Endothelial cell of umbilical vein (primary cell): ENCODE measurements at regions not wholly inside any gene's neighbourhood (a gene's known extent, or its start where the extent isn't known, plus 50 kb on each side); places are given as distances from the start of the nearest gene placed in this dataset.

ENCODE experiments used
- BruUV-seq: library from RNA; stranded (reverse); fragments of 400-500 nt; replicated peaks from 2 replicates; lab custom pipeline; 2021; lab: Mats Ljungman, UMichigan
- CTCF ChIA-PET: fragments of 300-600, 350-600 bp; sonication (Branson Sonifier 250); formaldehyde crosslinking; loops from one replicate; lab custom pipeline; 2021; ENCODE audit warnings: antibody characterized with exemption, inconsistent platforms; lab: Charles Lee
- POLR2A ChIA-PET: fragments of 300-600, 350-600 bp; sonication (Branson Sonifier 250); formaldehyde crosslinking; loops from one replicate; lab custom pipeline; 2021; ENCODE audit warnings: antibody characterized with exemption, inconsistent platforms; lab: Charles Lee
- DNase-seq: peaks from one replicate; pipeline ENCODE4 v3.0.0-alpha.2; 2011; ENCODE audit warnings: low read depth, low spot score
- FAIRE-seq: peaks from 2 replicates; lab custom pipeline; 2011; peaks lifted over from hg19 to GRCh38; lab: Jason Lieb, UNC
- H2AFZ ChIP-seq: 2 replicates; pipeline ENCODE4 v1.6.0; 2012; ENCODE audit warnings: low read depth, low read length, control low read depth, inconsistent platforms
- H3K27ac ChIP-seq: 2 replicates; pipeline ENCODE4 v1.5.1; 2011; ENCODE audit warnings: low read depth, mild to moderate bottlenecking, control low read depth, low read length, moderate library complexity; ENCODE audit not compliant: insufficient read depth
- H3K27me3 ChIP-seq, 2 experiments: 2 replicates each; pipeline versions ENCODE4 v1.6.0 to v1.6.1; 2011; ENCODE audit warnings: low read length in 2 of 2, mixed read lengths in 1 of 2; ENCODE audit not compliant: control insufficient read depth in 2 of 2, insufficient read depth in 2 of 2
- H3K36me3 ChIP-seq, 2 experiments: 2 replicates in 1 of 2; 3 replicates in 1 of 2; pipeline ENCODE4 v1.5.1; 2011; ENCODE audit warnings: low read length in 2 of 2, mild to moderate bottlenecking in 1 of 2, moderate library complexity in 1 of 2; ENCODE audit not compliant: control insufficient read depth in 2 of 2, insufficient read depth in 2 of 2; ENCODE audit errors: extremely low read depth in 1 of 2
- H3K4me1 ChIP-seq: 3 replicates; pipeline ENCODE4 v1.5.1; 2011; ENCODE audit warnings: mild to moderate bottlenecking, low read length; ENCODE audit not compliant: control insufficient read depth, insufficient read depth; ENCODE audit errors: extremely low read depth
- H3K4me2 ChIP-seq: 2 replicates; pipeline ENCODE4 v1.6.1; 2011; ENCODE audit warnings: low read length, control low read depth, mixed read lengths; ENCODE audit not compliant: insufficient read depth
- H3K4me3 ChIP-seq, 3 experiments: fragments of 200-600 bp in 1 of 3; sonication (generic), shearing (Covaris generic) in 1 of 3; replicated peaks in 1 of 3; 2 replicates each; pipeline ENCODE4 v1.5.1; 2011 to 2016; ENCODE audit warnings: control low read depth in 3 of 3, low read length in 3 of 3, mild to moderate bottlenecking in 2 of 3, inconsistent platforms in 1 of 3, low read depth in 1 of 3, moderate library complexity in 1 of 3; ENCODE audit not compliant: insufficient read depth in 1 of 3
- H3K79me2 ChIP-seq: 2 replicates; pipeline ENCODE4 v1.6.0; 2012; ENCODE audit warnings: low read length, inconsistent platforms; ENCODE audit not compliant: control insufficient read depth, insufficient read depth
- H3K9ac ChIP-seq: replicated peaks from 2 replicates; pipeline ENCODE3; 2011; ENCODE audit warnings: low read length, control low read depth; ENCODE audit not compliant: insufficient read depth; ENCODE audit errors: extremely low read depth
- H3K9me1 ChIP-seq: replicated peaks from 3 replicates; pipeline ENCODE4 v1.6.0; 2011; ENCODE audit warnings: mild to moderate bottlenecking, low read length; ENCODE audit not compliant: control insufficient read depth, insufficient read depth; ENCODE audit errors: extremely low read depth
- H3K9me3 ChIP-seq: replicated peaks from 2 replicates; pipeline ENCODE4 v1.5.1; 2012; ENCODE audit warnings: low read length, inconsistent platforms; ENCODE audit not compliant: control insufficient read depth, insufficient read depth
- H4K20me1 ChIP-seq: replicated peaks from 2 replicates; pipeline ENCODE3; 2011; ENCODE audit warnings: mild to moderate bottlenecking, low read length; ENCODE audit not compliant: control insufficient read depth, insufficient read depth; ENCODE audit errors: extremely low read depth
- CTCF ChIP-seq, 2 donors: IDR thresholded peaks; 1 replicate in 1 of 2; 2 replicates in 1 of 2; pipeline ENCODE4 v1.5.1; 2011; ENCODE audit warnings: low read length in 2 of 2, mild to moderate bottlenecking in 2 of 2, moderate library complexity in 2 of 2, control low read depth in 1 of 2, inconsistent platforms in 1 of 2, low read depth in 1 of 2; ENCODE audit not compliant: insufficient read depth in 1 of 2; ENCODE audit errors: extremely low read depth in 1 of 2
- EZH2 ChIP-seq: IDR thresholded peaks from 2 replicates; pipeline ENCODE4 v1.6.1; 2012; ENCODE audit warnings: borderline replicate concordance, low read depth, mild to moderate bottlenecking, moderate library complexity, low read length, inconsistent platforms; ENCODE audit not compliant: severe bottlenecking
- FOS ChIP-seq: IDR thresholded peaks from 2 replicates; pipeline ENCODE4 v1.6.1; 2011; ENCODE audit warnings: mild to moderate bottlenecking, low read length, moderate library complexity, borderline replicate concordance; ENCODE audit not compliant: insufficient read depth
- GATA2 ChIP-seq: IDR thresholded peaks from 2 replicates; pipeline ENCODE4 v1.7.0; 2011; ENCODE audit warnings: low read depth, mild to moderate bottlenecking, moderate library complexity, mixed read lengths, low read length; ENCODE audit not compliant: insufficient read length, insufficient read depth
- JUN ChIP-seq: IDR thresholded peaks from 2 replicates; pipeline ENCODE4 v1.6.1; 2011; ENCODE audit warnings: borderline replicate concordance, low read depth; ENCODE audit not compliant: insufficient read length, insufficient read depth
- MAX ChIP-seq: IDR thresholded peaks from 2 replicates; pipeline ENCODE4 v1.6.1; 2011; ENCODE audit not compliant: insufficient read depth, insufficient read length
- MYC ChIP-seq: IDR thresholded peaks from one replicate; pipeline ENCODE4 v1.6.1; 2011; ENCODE audit warnings: mild to moderate bottlenecking, low read depth, low read length
- POLR2A ChIP-seq: IDR thresholded peaks from 2 replicates; pipeline ENCODE4 v1.6.1; 2012; ENCODE audit warnings: low read depth, mild to moderate bottlenecking, control low read depth, low read length
- POLR2AphosphoS5 ChIP-seq: IDR thresholded peaks from 2 replicates; pipeline ENCODE4 v1.6.1; 2012; ENCODE audit warnings: low read depth, mild to moderate bottlenecking, control low read depth, low read length, moderate library complexity; ENCODE audit not compliant: insufficient read depth
- dilution Hi-C: fragments of 300-500 bp; cut with MboI; formaldehyde crosslinking; loops from one replicate; pipeline ENCODE4 v1.15.0; 2019; ENCODE audit warnings: low sequenced_read_pairs; ENCODE audit not compliant: extremely low pct_ligation_motif_present
- intact Hi-C: fragments of 100-400 bp; cut with micrococcal nuclease; formaldehyde crosslinking; loops from one replicate; pipeline ENCODE4 v1.10.0; 2022

- no peak for DNase-seq
Observed at GRCh38 chr13:40101708-40102359, 446.4 kb downstream of the COG6 start.

GRCh38 chr13:40102360-40102727 lies 446.9 kb downstream of the COG6 start:
- intact Hi-C loops (no loop called here), dilution Hi-C loops (no loop called here)
- DNase-seq (no peak), FAIRE-seq (no peak)
- Histone ChIP-seq H3K4me1 (no peaks in the 10 kb centered on the region), H4K20me1 (no peaks in the 10 kb centered on the region), H3K9me3 (no peaks in the 10 kb centered on the region), H3K4me2 (no peak overlapping the region), H3K9me1 (no peaks in the 10 kb centered on the region), H3K79me2 (no peaks in the 10 kb centered on the region), H2AFZ (no peak overlapping the region), H3K36me3 (no peaks in the 10 kb centered on the region), H3K4me3 (no peak overlapping the region), H3K27me3 (no peaks in the 10 kb centered on the region), H3K9ac (no peak overlapping the region), H3K27ac (no peak overlapping the region)
- TF ChIP-seq MYC (no peak), GATA2 (no peak), POLR2A (no peak), EZH2 (no peak), CTCF (IDR thresholded peaks at IDR 0.05; ENCODE audit: extremely low read depth in 1 of 2, insufficient read depth in 1 of 2, low read depth in 1 of 2, low read length in 2 of 2) (no peak), POLR2AphosphoS5 (no peak), FOS (no peak), MAX (no peak), JUN (no peak)
- no TSS peak for BruUV-seq
- ChIA-PET POLR2A (no interaction called here), CTCF (interaction anchor here (1.1 to 1.6 kb wide), 2 partner anchors 9 to 16 kb away, joined by 3 to 4 read pairs; no protein-coding TSS in a partner anchor)

More at GRCh38 chr13:40101708-40102359, 446.4 kb downstream of the COG6 start:
- Histone ChIP-seq H3K9ac (no peak overlapping the region), H3K4me1 (no peaks in the 10 kb centered on the region), H3K36me3 (no peaks in the 10 kb centered on the region), H3K9me1 (no peaks in the 10 kb centered on the region), H2AFZ (no peak overlapping the region), H3K79me2 (no peaks in the 10 kb centered on the region), H4K20me1 (no peaks in the 10 kb centered on the region), H3K27me3 (no peaks in the 10 kb centered on the region), H3K27ac (no peak overlapping the region), H3K9me3 (no peaks in the 10 kb centered on the region), H3K4me3 (no peak overlapping the region), H3K4me2 (no peak overlapping the region)
- no peak for FAIRE-seq
- no TSS peak for BruUV-seq
- TF ChIP-seq GATA2 = no peak
- no peak for TF ChIP-seq MAX
- TF ChIP-seq POLR2AphosphoS5 = no peak
- no peak for TF ChIP-seq EZH2
- TF ChIP-seq JUN = no peak
- TF ChIP-seq MYC = no peak
- TF ChIP-seq FOS = no peak
- TF ChIP-seq POLR2A = no peak
- POLR2A ChIA-PET = no interaction called here
- CTCF ChIA-PET = interaction anchor here (1.1 to 1.6 kb wide), 2 partner anchors 10 to 15 kb away, joined by 3 to 4 read pairs; no protein-coding TSS in a partner anchor
- intact Hi-C loops = no loop called here
- dilution Hi-C loops = no loop called here
